Chondrocyte (in vitro differentiated cells): ENCODE measurements at regions not wholly inside any gene's neighbourhood (a gene's known extent, or its start where the extent isn't known, plus 50 kb on each side); places are given as distances from the start of the nearest gene placed in this dataset.

ENCODE experiments used
- DNase-seq: peaks from one replicate; pipeline ENCODE4 v3.0.0; 2021; ENCODE audit warnings: mixed read lengths, low spot score
- H3K27ac Mint-ChIP-seq: one replicate; pipeline ENCODE4 v1.8.0; 2021; ENCODE audit warnings: mild to moderate bottlenecking, moderate library complexity, mixed read lengths; ENCODE audit not compliant: unreplicated experiment
- H3K27me3 Mint-ChIP-seq: 2 replicates; pipeline ENCODE4 v1.8.0; 2021; ENCODE audit warnings: low read depth, mixed read lengths
- H3K36me3 Mint-ChIP-seq: 2 replicates; pipeline ENCODE4 v1.8.0; 2021; ENCODE audit warnings: low read depth, mixed read lengths
- H3K4me1 Mint-ChIP-seq: 2 replicates; pipeline ENCODE4 v1.8.0; 2021; ENCODE audit warnings: low read depth, mild to moderate bottlenecking, mixed read lengths
- H3K4me3 Mint-ChIP-seq: one replicate; pipeline ENCODE4 v1.8.0; 2021; ENCODE audit warnings: mild to moderate bottlenecking, moderate library complexity, mixed read lengths; ENCODE audit not compliant: unreplicated experiment
- H3K9me3 Mint-ChIP-seq: 2 replicates; pipeline ENCODE4 v1.8.0; 2021; ENCODE audit warnings: low read depth, mixed read lengths
- TF ChIP-seq, protein P1 (sequence below): fragments of 200-600 bp; sonication (generic); IDR thresholded peaks from 2 replicates; pipeline ENCODE4 v1.5.0; 2021; ENCODE audit warnings: antibody characterized with exemption, mild to moderate bottlenecking, moderate library complexity

DNA sequence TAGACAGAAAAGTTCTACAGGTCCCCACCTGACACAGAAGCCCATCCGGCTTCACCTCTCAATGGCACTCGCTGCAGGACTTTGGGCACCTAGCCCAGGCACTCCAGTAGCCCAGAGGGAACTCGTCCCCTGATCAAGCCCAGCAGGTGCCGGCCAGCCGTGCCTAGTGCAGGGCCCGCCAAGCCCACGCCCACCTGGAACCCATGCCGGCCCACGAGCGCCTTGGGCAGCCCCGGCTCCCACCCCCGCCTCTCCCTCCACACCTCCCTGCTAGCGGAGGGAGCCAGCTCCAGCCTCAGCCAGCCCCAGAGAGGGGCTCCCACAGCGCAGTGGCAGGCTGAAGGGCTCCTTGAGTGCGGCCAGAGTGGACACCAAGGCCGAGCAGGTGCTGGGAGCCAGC, 268.8 kb downstream of the SLITRK1 start:
- TF ChIP-seq, protein P1, sequence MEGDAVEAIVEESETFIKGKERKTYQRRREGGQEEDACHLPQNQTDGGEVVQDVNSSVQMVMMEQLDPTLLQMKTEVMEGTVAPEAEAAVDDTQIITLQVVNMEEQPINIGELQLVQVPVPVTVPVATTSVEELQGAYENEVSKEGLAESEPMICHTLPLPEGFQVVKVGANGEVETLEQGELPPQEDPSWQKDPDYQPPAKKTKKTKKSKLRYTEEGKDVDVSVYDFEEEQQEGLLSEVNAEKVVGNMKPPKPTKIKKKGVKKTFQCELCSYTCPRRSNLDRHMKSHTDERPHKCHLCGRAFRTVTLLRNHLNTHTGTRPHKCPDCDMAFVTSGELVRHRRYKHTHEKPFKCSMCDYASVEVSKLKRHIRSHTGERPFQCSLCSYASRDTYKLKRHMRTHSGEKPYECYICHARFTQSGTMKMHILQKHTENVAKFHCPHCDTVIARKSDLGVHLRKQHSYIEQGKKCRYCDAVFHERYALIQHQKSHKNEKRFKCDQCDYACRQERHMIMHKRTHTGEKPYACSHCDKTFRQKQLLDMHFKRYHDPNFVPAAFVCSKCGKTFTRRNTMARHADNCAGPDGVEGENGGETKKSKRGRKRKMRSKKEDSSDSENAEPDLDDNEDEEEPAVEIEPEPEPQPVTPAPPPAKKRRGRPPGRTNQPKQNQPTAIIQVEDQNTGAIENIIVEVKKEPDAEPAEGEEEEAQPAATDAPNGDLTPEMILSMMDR: no peak
- Mint-ChIP-seq H3K4me3 (no peak overlapping the region), H3K27ac (no peak overlapping the region), H3K36me3 (peaks cover 3% of the 10 kb centered on the region), H3K4me1 (no peaks in the 10 kb centered on the region), H3K27me3 (peaks cover 1% of the 10 kb centered on the region), H3K9me3 (peaks cover 10% of the 10 kb centered on the region)
- DNase-seq: no peak

DNA sequence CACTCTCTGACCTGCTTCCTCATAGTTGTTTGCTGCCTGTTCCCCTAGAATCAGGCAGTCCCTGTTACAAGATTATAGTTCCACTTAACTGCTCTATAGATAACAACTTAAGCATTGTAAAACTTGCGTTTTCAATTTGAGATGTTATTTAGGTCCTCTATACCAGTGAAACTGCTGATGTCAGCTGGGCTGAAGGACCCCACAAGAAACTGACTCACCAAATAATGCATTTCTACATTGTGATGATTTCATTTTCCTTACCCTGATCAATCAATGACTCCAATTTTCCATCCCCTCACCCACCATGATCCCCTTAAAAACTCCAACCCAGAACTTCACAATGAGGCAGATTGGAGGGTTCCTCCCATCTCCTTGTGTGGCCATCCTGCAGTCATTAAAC, 280.7 kb downstream of the SLITRK1 start:
- Mint-ChIP-seq H3K4me1 (no peaks in the 10 kb centered on the region), H3K36me3 (no peaks in the 10 kb centered on the region), H3K9me3 (no peaks in the 10 kb centered on the region), H3K27me3 (peaks cover 4% of the 10 kb centered on the region), H3K4me3 (no peak overlapping the region), H3K27ac (no peak overlapping the region)
- DNase-seq: no peak
- TF ChIP-seq, protein P1: no peak

DNA sequence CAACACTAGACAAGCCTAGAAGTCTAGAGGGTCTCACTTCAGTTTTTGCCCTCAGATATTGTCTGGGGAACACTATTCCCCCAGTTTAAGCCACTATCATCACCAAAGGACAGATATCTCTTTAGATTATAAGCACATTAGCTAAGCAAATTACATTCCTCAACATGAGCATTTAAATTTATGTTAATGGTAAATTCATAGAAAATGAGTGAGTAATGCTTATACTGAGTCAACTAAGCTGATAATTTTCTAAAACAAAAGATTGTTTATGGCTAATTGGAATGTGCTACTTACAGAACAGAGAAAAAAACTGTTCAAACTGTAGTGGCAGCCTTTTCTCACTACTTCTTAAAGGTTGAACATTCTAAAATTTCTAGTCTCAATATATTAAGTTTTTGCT, 290.2 kb downstream of the SLITRK1 start:
- Mint-ChIP-seq H3K36me3 (no peaks in the 10 kb centered on the region), H3K27me3 (peaks cover 1% of the 10 kb centered on the region), H3K27ac (no peak overlapping the region), H3K4me3 (no peak overlapping the region), H3K9me3 (peaks cover 9% of the 10 kb centered on the region), H3K4me1 (no peaks in the 10 kb centered on the region)
- TF ChIP-seq, protein P1: no peak
- DNase-seq: no peak

DNA sequence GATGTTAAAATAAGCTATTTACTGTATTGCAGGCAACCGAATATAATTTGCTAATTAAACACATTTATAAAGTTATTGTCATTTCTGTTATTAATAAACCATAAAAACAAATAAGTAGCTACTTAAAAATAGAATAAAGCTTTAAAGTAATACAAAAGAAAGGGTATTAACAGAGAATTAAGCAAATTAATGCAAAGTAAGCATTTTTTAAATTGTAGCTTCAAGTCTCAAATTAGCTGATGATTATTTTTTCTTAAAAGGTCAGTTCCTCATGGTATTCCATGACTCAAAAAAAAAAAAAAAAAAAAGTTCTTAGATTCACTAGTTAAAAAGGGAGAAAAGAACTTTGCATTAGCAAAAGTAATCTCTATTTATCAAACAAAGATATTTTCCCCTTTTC, 292.5 kb downstream of the SLITRK1 start:
- Mint-ChIP-seq H3K4me3 (no peak overlapping the region), H3K27me3 (peaks cover 1% of the 10 kb centered on the region), H3K4me1 (no peaks in the 10 kb centered on the region), H3K36me3 (no peaks in the 10 kb centered on the region), H3K9me3 (peaks cover 6% of the 10 kb centered on the region), H3K27ac (no peak overlapping the region)
- TF ChIP-seq, protein P1: no peak
- no peak for DNase-seq

DNA sequence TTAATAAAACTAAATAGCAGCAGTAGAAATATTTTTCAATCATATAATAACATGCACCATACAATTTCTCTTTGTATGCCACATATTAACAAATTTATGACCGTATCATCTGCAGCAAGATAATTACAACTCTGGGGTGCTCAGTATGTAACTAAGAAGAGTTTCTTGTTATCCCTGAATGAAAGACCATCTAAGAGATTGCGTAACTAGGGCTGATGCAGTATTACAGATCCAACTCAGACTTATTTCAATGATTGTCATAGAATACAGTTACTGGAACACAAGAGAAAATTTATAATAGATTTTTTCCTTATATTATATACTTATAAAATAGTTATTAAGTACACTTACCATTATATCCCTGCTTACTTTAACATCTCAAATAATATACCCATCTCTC, 305.1 kb downstream of the SLITRK1 start:
- Mint-ChIP-seq H3K4me3 (no peak overlapping the region), H3K4me1 (no peaks in the 10 kb centered on the region), H3K27ac (no peak overlapping the region), H3K27me3 (no peaks in the 10 kb centered on the region), H3K9me3 (no peaks in the 10 kb centered on the region), H3K36me3 (no peaks in the 10 kb centered on the region)
- DNase-seq: no peak
- TF ChIP-seq, protein P1: no peak
